Neural progenitor cell (in vitro differentiated cells): ENCODE measurements at regions not wholly inside any gene's neighbourhood (a gene's known extent, or its start where the extent isn't known, plus 50 kb on each side); places are given as distances from the start of the nearest gene placed in this dataset.

ENCODE experiments used
- DNase-seq: peaks from one replicate; pipeline ENCODE4 v3.0.0-alpha.2; 2016; ENCODE audit warnings: low spot score
- H2AFZ ChIP-seq: fragments of 200-600 bp; sonication (generic); replicated peaks from 2 replicates; pipeline ENCODE4 v1.6.1; 2016; ENCODE audit warnings: antibody characterized with exemption
- H3F3A ChIP-seq: fragments of 200-600 bp; sonication (generic); 2 replicates; pipeline ENCODE4 v1.6.1; 2016; ENCODE audit warnings: antibody characterized with exemption, low read depth
- H3K27ac ChIP-seq: fragments of 200-600 bp; sonication (generic); 2 replicates; pipeline ENCODE4 v1.5.1; 2016; ENCODE audit warnings: mild to moderate bottlenecking
- H3K27me3 ChIP-seq: fragments of 200-600 bp; sonication (generic); 2 replicates; pipeline ENCODE4 v1.6.1; 2016; ENCODE audit warnings: mild to moderate bottlenecking, moderate library complexity
- H3K36me3 ChIP-seq: fragments of 200-600 bp; sonication (generic); 2 replicates; pipeline ENCODE4 v1.5.1; 2016
- H3K4me1 ChIP-seq: fragments of 200-600 bp; sonication (generic); 2 replicates; pipeline ENCODE4 v1.6.1; 2016; ENCODE audit warnings: mixed run types
- H3K4me2 ChIP-seq: fragments of 200-600 bp; sonication (generic); 2 replicates; pipeline ENCODE4 v1.6.1; 2016
- H3K4me3 ChIP-seq: fragments of 200-600 bp; sonication (generic); 2 replicates; pipeline ENCODE4 v1.5.1; 2016
- H3K79me2 ChIP-seq: fragments of 200-600 bp; sonication (generic); 2 replicates; pipeline ENCODE4 v1.6.1; 2016; ENCODE audit warnings: low read depth
- H3K9ac ChIP-seq: fragments of 200-600 bp; sonication (generic); 2 replicates; pipeline ENCODE4 v1.6.1; 2016
- H3K9me3 ChIP-seq: fragments of 200-600 bp; sonication (generic); 2 replicates; pipeline ENCODE4 v1.5.1; 2016; ENCODE audit warnings: low read depth
- H4K20me1 ChIP-seq: fragments of 200-600 bp; sonication (generic); 2 replicates; pipeline ENCODE4 v1.6.1; 2016; ENCODE audit warnings: low read depth
- H3K27ac Mint-ChIP-seq: 3 replicates; pipeline ENCODE4 v1.8.0; 2021; ENCODE audit warnings: mixed read lengths
- H3K27me3 Mint-ChIP-seq: 2 replicates; pipeline ENCODE4 v1.8.0; 2022; ENCODE audit warnings: low read depth, mild to moderate bottlenecking, inconsistent platforms, moderate library complexity, mixed read lengths; ENCODE audit not compliant: insufficient read depth
- H3K36me3 Mint-ChIP-seq: 3 replicates; pipeline ENCODE4 v1.8.0; 2021; ENCODE audit warnings: mixed read lengths
- H3K4me1 Mint-ChIP-seq: 3 replicates; pipeline ENCODE4 v1.8.0; 2021; ENCODE audit warnings: mixed read lengths
- H3K4me3 Mint-ChIP-seq: 3 replicates; pipeline ENCODE4 v1.8.0; 2021; ENCODE audit warnings: mild to moderate bottlenecking, moderate library complexity, mixed read lengths
- H3K9me3 Mint-ChIP-seq: 3 replicates; pipeline ENCODE4 v1.8.0; 2020; ENCODE audit warnings: mixed read lengths
- CTCF ChIP-seq: fragments of 200-600 bp; sonication (generic); IDR thresholded peaks from 2 replicates; pipeline ENCODE4 v1.5.1; 2017; ENCODE audit warnings: antibody characterized with exemption, mild to moderate bottlenecking
- EZH2 ChIP-seq: fragments of 200-600 bp; sonication (generic); IDR thresholded peaks from 2 replicates; pipeline ENCODE4 v1.6.1; 2017; ENCODE audit warnings: antibody characterized with exemption, mild to moderate bottlenecking, moderate library complexity
- EZH2phosphoT487 ChIP-seq: fragments of 200-600 bp; sonication (generic); IDR thresholded peaks from 2 replicates; pipeline ENCODE4 v1.6.1; 2017; ENCODE audit warnings: antibody characterized with exemption

- H3K27ac Mint-ChIP-seq: no peak overlapping the region
- TF ChIP-seq EZH2phosphoT487 (no peak), CTCF (no peak), EZH2 (no peak)
- H3K4me2 ChIP-seq: no peak overlapping the region
- H3K4me3 Mint-ChIP-seq: no peak overlapping the region
- H3F3A ChIP-seq: no peaks in the 10 kb centered on the region
- no peaks in the 10 kb centered on the region for H3K36me3 ChIP-seq
- peaks cover 3% of the 10 kb centered on the region for H3K9me3 Mint-ChIP-seq
- H3K79me2 ChIP-seq: no peaks in the 10 kb centered on the region
- no peaks in the 10 kb centered on the region for H3K27me3 ChIP-seq
- no peak for DNase-seq
- peaks cover 4% of the 10 kb centered on the region for H3K27me3 Mint-ChIP-seq
- peaks cover 13% of the 10 kb centered on the region for H3K4me1 ChIP-seq
- peaks cover 13% of the 10 kb centered on the region for H3K4me1 Mint-ChIP-seq
- H3K36me3 Mint-ChIP-seq: no peaks in the 10 kb centered on the region
- no peak overlapping the region for H2AFZ ChIP-seq
- no peaks in the 10 kb centered on the region for H4K20me1 ChIP-seq
- H3K9me3 ChIP-seq: no peaks in the 10 kb centered on the region
- no peak overlapping the region for H3K9ac ChIP-seq
- no peak overlapping the region for H3K27ac ChIP-seq
- H3K4me3 ChIP-seq: no peak overlapping the region
Measured at GRCh38 chr2:236988216-236988615, 97.5 kb upstream of the COPS8 start.

- TF ChIP-seq EZH2phosphoT487 (no peak), CTCF (no peak), EZH2 (no peak)
- Histone ChIP-seq H3K27me3 (no peaks in the 10 kb centered on the region), H3K4me2 (no peak overlapping the region), H3K9me3 (no peaks in the 10 kb centered on the region), H2AFZ (no peak overlapping the region), H3K36me3 (no peaks in the 10 kb centered on the region), H3K9ac (no peak overlapping the region), H4K20me1 (no peaks in the 10 kb centered on the region), H3K4me1 (peaks cover 13% of the 10 kb centered on the region), H3K79me2 (no peaks in the 10 kb centered on the region), H3K4me3 (no peak overlapping the region), H3F3A (no peaks in the 10 kb centered on the region), H3K27ac (no peak overlapping the region)
- peak overlapping the region; percentile 31 for H3K27ac Mint-ChIP-seq
- H3K9me3 Mint-ChIP-seq: no peaks in the 10 kb centered on the region
- no peaks in the 10 kb centered on the region for H3K36me3 Mint-ChIP-seq
- DNase-seq: peak; percentile 10
- no peak overlapping the region for H3K4me3 Mint-ChIP-seq
- peaks cover 4% of the 10 kb centered on the region for H3K27me3 Mint-ChIP-seq
- H3K4me1 Mint-ChIP-seq: peaks cover 13% of the 10 kb centered on the region
Measured at GRCh38 chr2:236988690-236989624, 96.7 kb upstream of the COPS8 start.

GRCh38 chr2:236990552-236990951 lies 95.1 kb upstream of the COPS8 start:
- peaks cover 6% of the 10 kb centered on the region for H3K27me3 Mint-ChIP-seq
- H3K4me1 Mint-ChIP-seq: peaks cover 28% of the 10 kb centered on the region
- no peak overlapping the region for H3K4me3 Mint-ChIP-seq
- no peak for DNase-seq
- Histone ChIP-seq H3K4me2 (no peak overlapping the region), H3K4me3 (no peak overlapping the region), H3K9ac (no peak overlapping the region), H3F3A (no peaks in the 10 kb centered on the region), H3K27ac (no peak overlapping the region), H4K20me1 (no peaks in the 10 kb centered on the region), H3K79me2 (no peaks in the 10 kb centered on the region), H3K4me1 (peaks cover 25% of the 10 kb centered on the region), H3K36me3 (no peaks in the 10 kb centered on the region), H2AFZ (no peak overlapping the region), H3K9me3 (no peaks in the 10 kb centered on the region), H3K27me3 (no peaks in the 10 kb centered on the region)
- no peaks in the 10 kb centered on the region for H3K9me3 Mint-ChIP-seq
- H3K27ac Mint-ChIP-seq: no peak overlapping the region
- no peak for TF ChIP-seq CTCF
- no peak for TF ChIP-seq EZH2phosphoT487
- no peak for TF ChIP-seq EZH2
- no peaks in the 10 kb centered on the region for H3K36me3 Mint-ChIP-seq
